Breast epithelium (tissue), 3 donors: ENCODE measurements at regions not wholly inside any gene's neighbourhood (a gene's known extent, or its start where the extent isn't known, plus 50 kb on each side); places are given as distances from the start of the nearest gene placed in this dataset.

Experiments
- POLR2AphosphoS5 ChIP-seq, 3 donors: sonication (generic); formaldehyde crosslinking; IDR thresholded peaks; one replicate each; pipeline ENCODE4 v1.6.1; 2017; ENCODE audit warnings: antibody characterized with exemption in 3 of 3
- TF ChIP-seq, protein P1 (sequence below), 3 donors: fragments of 450-650 bp; IDR thresholded peaks; one replicate each; pipeline ENCODE4 v1.5.1; 2016 to 2017; ENCODE audit warnings: antibody characterized with exemption in 3 of 3, mild to moderate bottlenecking in 3 of 3, moderate library complexity in 3 of 3

DNA sequence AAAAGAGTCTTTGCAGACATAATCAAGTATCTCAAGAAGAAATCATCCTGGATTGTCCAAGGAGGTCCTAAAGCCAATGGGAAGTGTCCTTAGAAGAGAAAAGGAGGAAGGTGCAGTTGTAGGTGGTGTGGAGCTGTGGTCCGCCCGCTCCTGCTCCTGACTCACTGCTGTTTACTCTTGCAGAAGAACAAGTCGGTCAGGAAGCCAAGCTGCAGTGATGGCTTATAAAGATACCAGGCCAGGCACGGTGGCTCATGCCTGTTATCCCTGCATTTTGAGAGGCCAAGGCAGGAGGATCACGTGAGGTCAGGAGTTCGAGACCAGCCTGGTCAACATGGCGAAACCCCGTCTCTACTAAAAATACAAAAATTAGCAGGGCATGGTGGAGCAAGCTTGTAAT, 66.4 kb upstream of the ATP6AP2 start:
- TF ChIP-seq, protein P1, sequence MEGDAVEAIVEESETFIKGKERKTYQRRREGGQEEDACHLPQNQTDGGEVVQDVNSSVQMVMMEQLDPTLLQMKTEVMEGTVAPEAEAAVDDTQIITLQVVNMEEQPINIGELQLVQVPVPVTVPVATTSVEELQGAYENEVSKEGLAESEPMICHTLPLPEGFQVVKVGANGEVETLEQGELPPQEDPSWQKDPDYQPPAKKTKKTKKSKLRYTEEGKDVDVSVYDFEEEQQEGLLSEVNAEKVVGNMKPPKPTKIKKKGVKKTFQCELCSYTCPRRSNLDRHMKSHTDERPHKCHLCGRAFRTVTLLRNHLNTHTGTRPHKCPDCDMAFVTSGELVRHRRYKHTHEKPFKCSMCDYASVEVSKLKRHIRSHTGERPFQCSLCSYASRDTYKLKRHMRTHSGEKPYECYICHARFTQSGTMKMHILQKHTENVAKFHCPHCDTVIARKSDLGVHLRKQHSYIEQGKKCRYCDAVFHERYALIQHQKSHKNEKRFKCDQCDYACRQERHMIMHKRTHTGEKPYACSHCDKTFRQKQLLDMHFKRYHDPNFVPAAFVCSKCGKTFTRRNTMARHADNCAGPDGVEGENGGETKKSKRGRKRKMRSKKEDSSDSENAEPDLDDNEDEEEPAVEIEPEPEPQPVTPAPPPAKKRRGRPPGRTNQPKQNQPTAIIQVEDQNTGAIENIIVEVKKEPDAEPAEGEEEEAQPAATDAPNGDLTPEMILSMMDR (IDR thresholded peaks at IDR 0.05), result no peak
- no peak for TF ChIP-seq POLR2AphosphoS5 (IDR thresholded peaks at IDR 0.05)
